ENCODE measurements at regions not wholly inside any gene's neighbourhood (a gene's known extent, or its start where the extent isn't known, plus 50 kb on each side); places are given as distances from the start of the nearest gene placed in this dataset.

DNA sequence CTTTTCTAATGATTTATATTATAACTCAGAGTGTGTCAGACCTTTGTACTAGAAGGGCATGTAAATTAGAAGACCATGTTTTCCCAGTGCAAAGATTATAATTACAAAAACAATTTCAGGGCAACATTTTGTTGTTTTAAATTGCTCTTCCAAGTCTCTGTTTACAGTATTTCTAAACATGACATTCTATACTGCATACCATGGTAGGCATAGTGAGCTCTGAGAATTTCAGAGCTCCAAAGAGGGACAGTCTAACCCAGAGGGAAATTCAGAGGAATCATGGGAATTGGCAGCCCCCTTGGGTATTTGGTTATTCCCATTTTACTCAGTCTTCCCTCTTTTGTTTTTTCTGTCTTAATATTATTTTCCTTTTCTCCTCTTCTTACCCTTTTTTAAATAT, 361.5 kb upstream of the SEMA6D start:
- DNase-seq = no peak

DNA sequence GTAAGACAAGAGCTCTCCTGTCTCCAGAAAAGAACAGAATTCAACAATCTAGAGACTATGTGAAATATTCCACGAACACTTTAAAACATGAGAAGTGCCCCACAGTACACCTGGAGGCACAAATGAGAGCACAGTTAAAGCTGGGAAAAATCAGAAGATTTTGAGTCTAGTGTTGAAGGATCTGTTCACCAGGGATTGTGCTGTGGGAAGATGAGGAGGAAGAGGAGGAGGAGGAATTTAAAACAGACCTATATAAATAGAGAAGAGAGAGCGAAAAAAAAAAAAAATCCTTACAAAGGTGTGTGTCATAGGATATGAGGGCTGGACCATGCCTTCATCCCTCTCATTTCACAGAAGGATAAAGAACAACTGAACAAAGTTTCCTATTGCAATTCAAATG, 361.0 kb upstream of the SEMA6D start:
- DNase-seq = no peak

DNA sequence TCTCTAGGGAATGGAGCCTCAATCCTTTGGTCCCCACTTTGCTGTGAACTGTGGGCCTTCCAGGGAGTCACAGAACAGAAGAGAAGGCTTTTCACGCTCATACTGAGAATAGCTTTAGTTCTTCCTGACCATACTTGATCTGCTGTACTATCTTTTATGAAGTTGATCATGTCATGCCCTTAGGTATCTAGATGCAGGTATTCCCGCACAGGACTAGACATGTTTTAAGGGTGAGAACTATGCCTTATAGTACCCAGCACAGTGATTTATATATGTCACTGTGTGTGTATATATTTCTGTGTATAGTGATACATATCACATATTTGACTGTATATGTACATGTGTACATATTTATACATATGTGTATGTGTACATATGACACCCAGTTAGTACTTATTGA, 358.4 kb upstream of the SEMA6D start:
- no peak for DNase-seq

DNA sequence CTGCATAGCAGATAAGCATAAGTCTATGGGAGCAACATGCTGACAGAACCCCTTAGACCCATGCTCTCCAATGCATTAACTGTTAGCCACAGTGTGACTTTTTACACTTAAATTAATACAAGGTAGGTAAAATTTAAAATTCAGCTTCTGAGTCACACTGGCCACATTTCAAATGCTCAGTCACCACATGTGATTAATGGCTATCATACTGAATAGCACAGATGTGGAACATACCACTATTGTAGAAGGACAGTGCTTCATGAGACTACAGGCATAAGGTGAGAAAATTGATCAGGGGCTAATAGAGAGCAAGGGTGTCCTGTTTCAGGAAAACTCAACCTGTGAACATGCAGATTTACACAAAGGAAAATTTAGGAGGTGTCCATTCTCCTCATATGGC, 357.0 kb upstream of the SEMA6D start:
- DNase-seq = no peak

DNA sequence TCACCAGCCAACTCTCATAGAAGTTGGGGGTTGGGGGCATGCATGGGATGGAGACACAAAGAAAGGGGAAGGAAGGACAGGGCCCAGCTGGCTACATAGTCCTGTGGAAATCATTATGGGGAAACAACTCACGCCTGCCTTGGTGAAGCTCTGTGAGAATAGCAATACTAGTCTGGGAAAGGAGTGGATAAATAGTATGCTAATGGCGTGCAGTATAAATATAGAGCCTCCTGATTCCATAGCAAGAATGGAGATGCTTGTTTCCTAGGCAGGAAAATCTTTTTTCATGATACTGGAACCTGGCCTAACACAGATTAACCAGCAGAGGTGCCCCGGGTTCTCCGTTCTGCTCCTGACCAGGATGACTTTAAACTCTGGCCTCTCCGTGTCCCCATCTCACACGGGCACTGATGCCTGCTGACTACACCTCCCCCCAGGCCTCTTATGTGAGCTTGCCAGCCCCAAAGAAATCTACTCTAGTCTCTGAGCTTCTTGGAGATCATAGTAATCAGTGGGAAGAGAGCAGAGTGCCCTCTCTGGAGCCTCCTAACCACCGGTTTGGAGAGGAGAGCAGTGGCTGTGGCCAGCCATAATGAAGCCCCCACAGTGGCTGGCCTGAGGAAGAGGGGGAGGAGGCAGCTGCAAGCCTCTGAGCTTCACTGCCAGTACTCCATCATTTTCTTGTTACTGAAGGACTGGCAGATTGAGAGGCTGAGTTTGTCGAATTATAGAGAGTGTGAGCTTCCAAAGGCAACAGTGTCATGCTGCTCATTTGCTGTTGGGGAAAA, 355.0 kb upstream of the SEMA6D start:
- DNase-seq = no peak

DNA sequence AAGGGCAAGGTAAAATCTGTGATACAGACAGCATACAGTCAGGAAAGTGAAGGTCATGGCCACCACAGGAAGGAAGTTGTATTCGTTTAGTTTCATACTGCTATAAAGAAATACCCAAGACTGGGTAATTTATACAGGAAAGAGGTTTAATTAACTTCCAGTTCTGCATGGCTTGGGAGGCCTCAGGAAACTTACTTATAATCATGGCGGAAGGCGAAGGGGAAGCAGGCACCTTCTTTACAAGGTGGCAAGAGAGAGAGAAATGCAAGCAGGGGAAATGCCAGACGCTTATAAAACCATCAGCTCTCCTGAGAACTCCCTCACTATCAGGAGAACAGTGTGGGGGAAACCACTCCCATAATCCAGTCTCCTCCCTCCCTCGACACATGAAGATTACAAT, 353.7 kb upstream of the SEMA6D start:
- no peak for DNase-seq

DNA sequence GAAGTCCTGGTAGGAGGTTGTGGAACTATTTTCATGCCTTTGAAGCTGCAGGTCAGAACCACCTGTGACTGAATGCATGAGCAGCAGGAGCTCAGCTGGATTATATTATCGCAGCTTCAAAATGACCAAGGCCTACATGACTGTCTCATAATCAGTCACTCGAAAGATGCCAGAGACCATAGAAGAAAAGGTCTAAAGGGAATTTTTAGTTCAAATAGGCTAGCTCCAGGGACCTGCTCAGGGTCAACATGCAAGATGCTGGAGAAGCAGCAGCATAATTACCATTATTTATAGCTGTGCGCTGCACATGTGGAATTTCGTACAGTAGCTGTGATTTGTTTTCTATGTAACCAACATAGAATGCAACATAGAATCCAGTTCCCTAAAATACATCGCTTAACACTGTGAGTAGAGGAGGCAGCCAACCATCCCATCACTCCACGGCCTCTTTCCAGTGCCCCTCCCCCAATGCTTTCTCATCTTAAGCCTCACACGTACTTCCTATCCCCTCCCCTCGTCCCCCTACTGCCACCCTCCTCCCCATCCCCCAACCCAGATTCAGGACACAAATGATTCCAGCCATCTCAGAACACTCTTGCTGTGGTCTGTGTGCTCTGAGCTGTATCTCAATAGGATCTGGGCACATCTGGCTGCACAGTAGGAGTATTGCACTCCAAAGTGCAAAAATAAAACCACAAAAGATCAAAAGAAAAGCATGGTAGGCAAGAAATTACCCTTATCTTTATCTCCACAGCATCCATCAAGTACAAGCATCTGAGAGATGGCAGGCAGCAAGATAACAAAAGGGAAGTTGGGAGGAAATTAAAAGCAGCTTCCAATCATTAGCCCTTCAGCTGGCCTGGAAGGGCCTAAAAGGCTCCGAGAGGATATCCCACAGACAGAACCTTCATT, 352.8 kb upstream of the SEMA6D start:
- no peak for DNase-seq

DNA sequence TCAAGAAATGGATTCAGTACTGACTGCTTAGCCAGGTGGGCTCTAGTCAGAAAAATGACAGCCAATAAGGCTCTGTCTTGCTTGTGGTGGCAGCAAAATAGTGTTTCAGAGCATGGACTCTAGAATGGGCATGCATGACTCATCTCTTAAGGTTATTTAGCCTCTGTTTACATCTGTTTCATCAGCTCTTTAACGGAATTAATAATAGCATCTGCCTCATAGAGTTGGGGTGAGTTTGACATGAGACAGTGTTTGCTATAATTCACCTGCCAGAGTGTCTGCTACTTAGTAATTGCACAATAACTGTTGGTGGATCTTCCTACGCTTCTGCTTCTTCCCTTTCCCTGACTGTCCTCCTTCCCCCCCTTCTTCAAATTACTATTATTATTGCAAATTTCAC, 350.4 kb upstream of the SEMA6D start:
- no peak for DNase-seq

DNA sequence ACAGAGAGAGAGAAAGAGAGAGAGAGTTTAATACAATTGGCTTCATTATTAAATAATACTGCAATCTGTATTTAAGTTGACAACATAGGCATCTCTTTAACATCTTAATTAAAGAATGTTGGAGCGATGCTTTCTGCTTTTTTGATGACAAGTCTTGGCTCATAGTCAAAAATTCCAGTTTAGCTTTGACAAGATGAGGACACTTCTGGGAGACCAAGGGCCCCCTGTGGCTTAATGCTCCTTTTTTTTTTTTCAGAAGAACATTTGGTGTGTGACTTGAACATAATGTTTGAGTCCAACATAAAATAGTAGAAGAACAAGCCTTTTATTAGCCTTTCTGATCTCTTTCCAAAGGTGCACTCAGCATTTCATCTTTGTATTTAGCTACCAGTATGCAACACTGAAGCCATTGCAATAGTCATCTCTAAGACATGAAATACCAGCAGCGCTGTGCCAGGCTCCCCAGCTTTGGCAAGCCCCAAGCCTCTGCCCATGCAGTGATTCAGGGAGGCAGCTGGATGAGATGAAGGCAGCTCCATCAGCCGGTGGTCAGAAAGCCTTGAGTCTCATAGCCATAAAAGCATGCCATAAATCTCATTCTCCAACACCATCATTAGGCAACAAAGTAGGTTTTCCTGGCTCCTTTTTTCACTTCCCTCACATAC, 349.4 kb upstream of the SEMA6D start:
- no peak for DNase-seq

DNA sequence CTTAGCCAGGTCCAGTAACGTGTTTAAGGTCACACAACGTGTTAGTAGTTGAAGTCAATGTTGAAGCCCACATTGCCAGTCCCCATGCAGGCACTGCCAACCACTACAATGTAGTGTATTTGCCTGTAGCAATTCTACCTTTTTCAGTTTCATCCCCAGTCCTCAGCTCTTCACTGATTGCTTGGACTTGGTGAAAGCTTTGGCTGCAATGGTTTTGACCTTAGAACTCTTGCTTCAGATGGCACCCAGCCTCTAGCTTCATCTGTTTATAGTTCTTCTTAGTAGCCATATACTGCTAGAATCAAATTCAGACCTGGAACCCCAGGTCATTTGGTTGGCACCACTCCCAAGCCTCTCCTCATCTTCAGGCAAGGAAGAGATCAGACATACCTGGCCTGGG, 345.4 kb upstream of the SEMA6D start:
- DNase-seq = no peak

DNA sequence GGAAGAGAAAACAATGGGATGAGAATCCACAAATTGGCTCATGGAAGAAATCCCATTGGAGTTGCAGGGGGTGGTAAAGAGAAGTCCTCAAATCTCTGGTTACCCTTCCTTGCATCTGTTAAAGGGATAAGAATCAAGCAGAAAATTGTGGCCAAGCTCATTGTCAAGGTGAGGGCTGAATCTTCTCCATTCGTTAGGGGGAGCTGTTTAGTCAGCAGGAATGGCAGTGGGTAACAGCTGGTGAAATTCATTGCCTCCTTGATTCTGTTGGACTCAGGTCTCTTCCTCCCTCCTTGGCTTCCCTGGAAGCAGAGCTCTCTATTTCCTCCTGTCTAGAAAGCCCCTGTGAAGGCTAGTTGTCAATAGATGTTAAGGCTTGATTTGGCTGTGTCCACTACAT, 343.1 kb upstream of the SEMA6D start:
- no peak for DNase-seq

DNA sequence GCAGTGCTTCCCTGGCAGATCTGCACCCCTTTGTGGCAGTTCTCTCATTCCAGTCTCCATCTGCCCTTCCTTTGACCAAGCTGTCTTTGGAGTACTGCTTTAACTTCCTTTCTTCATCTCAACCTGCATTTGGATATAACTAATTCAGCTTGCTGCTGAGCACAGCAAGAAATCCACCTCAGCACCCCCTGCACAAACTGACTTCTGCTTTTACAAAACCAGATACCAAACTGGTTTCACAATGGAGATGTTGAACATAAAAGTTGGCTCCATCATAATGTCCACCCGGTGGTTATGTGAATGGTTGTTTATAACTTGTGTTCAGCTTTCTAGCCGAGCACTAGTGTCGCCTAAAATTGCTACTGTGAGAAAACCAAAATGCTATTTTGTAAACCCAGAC, 341.1 kb upstream of the SEMA6D start:
- no peak for DNase-seq

DNA sequence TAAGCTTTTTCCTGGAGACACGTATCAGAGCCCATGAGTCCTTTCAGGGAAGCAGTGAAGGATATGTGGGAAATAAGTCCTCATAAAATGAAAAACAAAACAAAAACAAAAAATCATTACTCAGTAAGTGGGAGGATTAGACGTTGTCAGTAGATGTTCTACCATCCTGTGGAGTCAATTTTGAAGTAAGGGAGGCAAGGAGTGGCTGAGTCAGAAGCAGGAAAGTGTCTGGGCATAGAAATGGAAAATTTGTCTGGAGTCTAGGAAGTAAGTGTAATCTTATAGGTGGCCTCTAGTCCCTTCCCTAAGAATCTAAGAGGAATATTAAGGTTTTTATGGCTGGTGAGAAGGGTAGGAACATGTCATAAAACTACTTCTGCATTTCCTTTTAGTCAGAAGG, 339.8 kb upstream of the SEMA6D start:
- DNase-seq = no peak

DNA sequence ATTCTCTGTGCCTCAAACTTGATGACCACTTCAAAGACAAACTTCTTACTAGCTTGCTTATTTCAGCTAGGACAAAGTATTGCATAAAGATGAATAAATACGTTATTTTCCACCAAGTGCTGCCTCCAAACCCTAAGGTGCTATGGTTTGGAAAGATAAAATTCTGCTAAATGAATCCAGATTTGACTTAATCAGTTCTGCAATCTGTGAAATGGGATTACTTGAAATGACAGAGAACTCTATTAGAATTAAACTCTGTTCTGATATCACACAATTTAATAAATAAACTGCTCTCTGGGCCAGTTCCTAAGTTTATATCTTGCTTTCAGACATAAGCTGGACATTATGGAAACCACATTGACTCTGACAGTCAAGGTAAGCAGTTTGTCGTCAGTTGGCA, 338.8 kb upstream of the SEMA6D start:
- no peak for DNase-seq

DNA sequence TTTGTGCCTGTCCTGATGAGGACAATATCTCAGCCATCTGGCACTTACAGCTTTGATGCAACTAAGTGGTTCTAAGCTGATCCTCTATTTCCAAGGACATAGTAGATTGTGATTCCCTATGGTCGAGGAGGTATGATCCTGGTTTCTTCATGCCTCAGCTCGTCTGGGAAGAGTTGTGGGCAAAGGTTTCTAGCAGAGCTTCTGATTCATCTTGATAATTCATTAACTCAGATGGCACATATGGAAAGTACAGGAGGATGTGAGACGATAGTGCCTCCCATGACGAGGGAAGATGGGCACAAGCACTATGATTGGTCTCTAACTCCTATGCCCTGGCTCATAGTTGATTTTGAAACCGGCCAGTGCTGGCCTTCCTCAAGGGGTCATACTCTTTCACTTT, 334.2 kb upstream of the SEMA6D start:
- no peak for DNase-seq

DNA sequence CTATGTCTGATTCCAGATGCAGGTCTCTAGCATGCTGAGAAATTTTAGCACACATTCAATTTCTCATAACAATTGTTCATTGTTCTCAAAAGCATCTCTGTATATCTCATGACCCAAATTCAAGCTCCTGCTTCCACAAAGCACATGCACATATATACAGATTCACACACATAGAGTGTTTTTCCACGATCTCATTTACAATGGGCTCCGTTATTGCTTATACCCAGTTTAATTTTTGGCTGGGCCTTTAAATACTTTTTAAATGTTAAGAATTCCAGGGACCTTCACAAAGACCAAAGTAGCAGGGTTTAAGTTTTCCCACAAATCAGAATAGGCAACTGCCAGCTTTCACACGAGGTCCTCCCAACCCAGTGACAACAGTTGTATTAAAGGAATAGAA, 333.5 kb upstream of the SEMA6D start:
- no peak for DNase-seq

DNA sequence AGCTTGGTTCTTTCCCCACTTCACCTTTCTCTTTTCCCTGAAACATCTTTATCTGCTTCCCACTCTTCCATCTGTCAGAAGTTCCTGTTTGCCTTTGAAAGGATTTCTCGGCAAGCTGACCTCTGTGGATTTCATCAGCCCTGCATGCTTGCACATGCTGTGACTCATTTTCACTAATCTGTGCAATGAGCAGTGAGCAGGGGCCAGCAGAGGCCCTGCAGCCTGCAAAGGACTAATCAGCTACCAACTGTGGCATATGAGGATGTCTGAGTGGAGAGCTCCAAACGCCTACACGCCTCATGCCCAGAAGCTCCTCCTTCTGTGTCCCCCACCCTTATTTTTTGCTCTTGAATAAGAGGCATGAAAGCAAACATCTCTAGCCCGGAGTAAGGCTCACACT, 333.0 kb upstream of the SEMA6D start:
- no peak for DNase-seq

DNA sequence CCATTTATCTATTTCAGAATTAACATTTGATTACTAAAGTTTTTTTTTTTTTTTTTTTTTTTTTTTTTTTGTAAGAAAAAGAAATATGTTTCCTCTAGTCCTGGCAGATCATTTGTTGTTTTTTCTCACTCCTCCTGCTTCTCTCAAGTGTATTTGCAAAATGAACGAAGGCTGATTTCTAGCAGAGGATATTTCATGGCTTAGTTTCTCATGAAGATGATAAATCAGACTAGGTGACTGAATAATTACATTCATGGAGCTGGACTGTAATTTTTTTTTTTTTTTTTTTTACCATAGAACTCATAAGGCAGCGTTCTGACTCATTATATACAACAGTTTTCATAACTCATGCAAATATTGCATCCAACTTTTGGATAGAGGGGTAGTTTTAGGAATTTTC, 332.5 kb upstream of the SEMA6D start:
- no peak for DNase-seq

DNA sequence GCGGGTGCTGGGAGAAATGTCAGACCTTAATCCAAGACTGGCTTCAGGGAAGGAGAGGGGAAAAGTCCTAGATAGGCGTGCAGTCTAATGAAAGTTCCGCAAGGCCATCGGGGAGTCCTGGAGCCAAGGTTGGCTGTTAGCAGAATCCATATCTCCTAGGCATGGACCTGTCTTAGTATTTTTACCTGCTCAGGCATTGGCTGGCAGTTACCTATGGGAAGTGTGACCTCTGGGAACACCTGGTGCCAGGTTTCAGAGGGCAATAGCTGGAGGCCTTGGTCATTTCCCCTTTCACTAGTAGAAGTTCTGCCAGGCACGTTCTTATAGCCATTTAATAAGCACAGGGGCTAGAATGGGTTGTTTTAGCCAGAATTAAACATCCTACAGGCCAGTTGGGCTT, 330.8 kb upstream of the SEMA6D start:
- DNase-seq = no peak

DNA sequence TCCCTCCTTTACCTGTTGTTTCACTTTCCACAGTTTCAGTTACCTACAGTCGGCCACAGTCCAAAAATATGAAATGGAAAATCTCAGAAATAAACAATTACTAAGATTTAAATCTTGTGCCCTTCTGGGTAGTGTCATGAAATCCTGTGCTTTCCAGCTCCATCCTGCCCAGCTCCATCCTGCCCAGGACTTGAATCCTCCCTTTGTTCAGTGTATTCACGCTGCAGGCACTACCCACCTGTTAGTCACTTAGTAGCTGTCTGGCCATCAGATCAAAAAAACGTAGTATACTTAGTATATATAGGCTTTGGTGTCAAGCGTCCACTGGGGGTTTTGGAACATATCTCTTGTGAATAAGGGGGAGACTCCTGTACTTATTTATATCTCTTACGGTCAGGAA, 329.0 kb upstream of the SEMA6D start:
- no peak for DNase-seq

DNA sequence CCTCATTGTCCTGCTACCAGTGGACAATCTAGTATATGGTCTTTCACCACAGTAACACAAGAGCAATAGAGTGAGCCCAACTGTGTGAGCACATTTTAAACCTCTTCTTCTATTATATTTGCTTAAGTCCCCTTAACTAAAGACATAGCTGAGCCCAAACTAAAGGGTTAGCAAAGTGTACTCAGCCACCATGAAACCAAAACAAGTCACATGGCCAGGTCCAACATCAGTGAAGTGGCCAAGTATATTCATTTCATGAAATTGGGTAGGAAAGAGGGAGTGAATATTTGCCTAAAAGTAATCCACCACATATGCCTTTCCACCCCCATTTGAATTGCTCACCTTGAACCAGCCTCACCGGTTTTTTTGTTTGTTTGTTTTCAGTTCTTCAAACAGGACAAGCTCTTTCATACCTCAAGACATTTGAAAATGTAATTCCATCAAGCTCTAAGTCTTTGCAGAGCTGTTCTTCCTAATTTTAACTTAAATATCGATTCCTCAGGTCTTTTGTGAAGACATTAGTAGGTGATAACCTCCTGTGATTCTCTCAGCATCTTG, 327.0 kb upstream of the SEMA6D start:
- no peak for DNase-seq

DNA sequence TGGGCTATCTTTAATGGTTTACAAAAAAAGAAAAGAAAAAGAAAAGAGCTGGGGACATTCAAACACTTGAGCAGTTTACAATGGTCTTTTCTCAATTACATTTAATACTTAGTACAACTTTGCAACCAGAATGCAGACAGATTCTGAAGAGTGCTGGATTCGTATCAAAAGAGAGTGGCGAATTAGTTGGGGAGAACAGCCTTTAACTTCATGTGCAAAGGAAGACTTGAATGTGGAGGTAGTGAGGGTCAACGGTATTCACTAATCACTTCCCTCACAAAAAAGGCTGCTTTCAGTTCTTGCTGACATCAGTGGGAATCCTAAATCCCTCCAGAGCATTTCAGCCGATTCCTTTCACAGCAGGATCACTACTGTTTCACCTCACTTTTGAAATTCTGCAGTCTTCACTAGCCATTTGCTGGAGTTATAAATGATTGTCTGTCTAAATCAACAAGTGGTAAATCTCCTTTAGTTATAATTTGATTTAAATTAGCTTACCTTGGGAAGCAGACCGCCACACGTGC, 323.0 kb upstream of the SEMA6D start:
- no peak for DNase-seq

DNA sequence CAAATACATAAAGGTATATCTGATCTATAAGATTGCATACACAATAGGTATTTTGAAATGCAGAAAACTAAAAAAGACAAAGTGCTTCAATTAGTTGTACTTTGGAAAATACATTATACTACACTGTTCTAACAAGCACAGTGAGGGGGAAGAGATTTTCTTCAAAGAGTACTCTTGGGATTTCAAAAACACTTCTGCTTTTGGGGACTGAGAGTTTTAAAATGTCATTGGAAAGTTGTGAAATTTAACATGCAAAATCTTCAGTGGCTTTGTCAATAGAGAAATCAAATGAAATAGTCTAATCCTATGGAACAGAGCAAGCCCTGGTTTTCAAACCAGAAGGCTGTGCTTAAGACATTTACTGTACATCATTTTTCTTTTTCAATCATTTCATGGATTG, 322.2 kb upstream of the SEMA6D start:
- DNase-seq = no peak

Data from NCI-H1092 treated with DMSO at 0.1 percent for 48 hours (cell line).